ENCODE measurements at regions not wholly inside any gene's neighbourhood (a gene's known extent, or its start where the extent isn't known, plus 50 kb on each side); places are given as distances from the start of the nearest gene placed in this dataset.

- no peak for TF ChIP-seq TAF1 (IDR thresholded peaks at IDR 0.05; ENCODE audit: control insufficient read depth, extremely low read depth, insufficient read depth, low read length, severe bottlenecking)
- TF ChIP-seq NONO (IDR thresholded peaks at IDR 0.05; ENCODE audit: low read depth in 2 of 2, low read length in 1 of 2) = no peak
- TF ChIP-seq BCLAF1 (IDR thresholded peaks at IDR 0.05; ENCODE audit: borderline replicate concordance in 1 of 2, control insufficient read depth in 1 of 2, low read depth in 2 of 2, low read length in 1 of 2) = no peak
- TF ChIP-seq EP400 (IDR thresholded peaks at IDR 0.05) = no peak
- no peak for TF ChIP-seq MYBL2 (IDR thresholded peaks at IDR 0.05; ENCODE audit: low read depth)
- TF ChIP-seq MYBL2 (CRISPR knock-in tag; IDR thresholded peaks at IDR 0.05; ENCODE audit: borderline replicate concordance) = no peak
- no peak for TF ChIP-seq CTCF (IDR thresholded peaks at IDR 0.05 in 2 of 3, conservative IDR thresholded peaks at IDR 0.05 in 1 of 3; ENCODE audit: insufficient read depth in 2 of 3, low read depth in 1 of 3, low read length in 3 of 3)
- TF ChIP-seq POLR2AphosphoS5 (IDR thresholded peaks at IDR 0.05; ENCODE audit: control insufficient read depth, insufficient read depth, low read depth, low read length) = no peak
Observed at GRCh38 chr5:68708842-68709170, 385.0 kb upstream of the SLC30A5 start.

Data from K562 (cell line).